NCI-H2196 (cell line): ENCODE measurements at regions not wholly inside any gene's neighbourhood (a gene's known extent, or its start where the extent isn't known, plus 50 kb on each side); places are given as distances from the start of the nearest gene placed in this dataset.

Source experiments
- DNase-seq: peaks from one replicate; lab custom pipeline; 2025; ENCODE audit not compliant: unreplicated experiment; lab: John Stamatoyannopoulos, UW

DNA sequence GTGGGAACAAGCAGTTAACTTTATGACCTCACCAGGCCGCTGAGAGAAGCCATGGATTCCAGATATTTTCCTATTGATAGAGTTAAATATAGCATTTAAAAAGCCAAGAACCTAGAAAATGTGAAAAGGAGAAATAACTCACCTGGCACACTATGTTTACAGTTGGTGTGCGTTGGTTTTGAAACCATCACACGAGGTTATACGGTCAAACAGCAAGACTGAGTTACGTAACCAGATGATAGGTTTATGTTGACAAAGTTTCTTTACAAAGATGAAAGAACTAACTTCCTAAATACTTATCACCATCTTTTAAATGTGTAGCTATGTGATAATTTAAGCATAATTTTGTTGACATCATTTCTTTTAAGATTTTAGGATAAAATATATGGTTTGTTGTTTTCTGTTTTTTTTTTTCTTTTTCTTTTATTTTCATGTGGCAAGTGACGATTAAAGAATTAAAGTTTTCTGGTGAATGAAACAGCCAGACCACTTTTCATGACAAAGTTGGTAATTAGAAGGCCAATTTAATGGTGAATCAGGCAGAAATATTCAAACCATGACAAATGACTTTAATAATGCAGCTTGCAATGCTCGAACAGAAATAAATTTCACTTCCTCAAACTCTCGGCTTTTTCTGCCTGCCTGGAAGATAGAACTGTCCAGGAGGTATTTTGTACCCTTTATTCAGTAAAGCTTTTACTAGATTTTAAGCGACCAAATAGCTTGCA lies 339.1 kb upstream of the OBI1 start:
- no peak for DNase-seq

DNA sequence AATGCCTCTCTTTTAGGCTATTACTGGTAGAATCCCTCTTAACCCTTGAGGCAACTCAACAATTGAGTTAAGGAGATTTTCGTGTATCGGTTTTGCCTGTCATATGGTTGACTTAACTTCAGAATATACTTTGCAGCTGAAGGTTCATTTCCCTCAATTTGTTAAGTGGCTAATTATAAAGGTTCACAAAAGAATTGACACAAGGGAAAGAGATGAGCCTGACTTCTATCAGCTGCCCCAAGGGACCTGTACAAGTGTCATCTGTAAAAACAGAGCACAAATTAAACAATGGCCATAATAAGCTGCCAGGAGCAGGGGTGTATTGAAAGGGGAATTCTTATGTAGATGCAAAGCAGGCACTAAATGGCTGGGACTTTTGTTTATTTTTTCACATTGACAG lies 334.8 kb upstream of the OBI1 start:
- no peak for DNase-seq

DNA sequence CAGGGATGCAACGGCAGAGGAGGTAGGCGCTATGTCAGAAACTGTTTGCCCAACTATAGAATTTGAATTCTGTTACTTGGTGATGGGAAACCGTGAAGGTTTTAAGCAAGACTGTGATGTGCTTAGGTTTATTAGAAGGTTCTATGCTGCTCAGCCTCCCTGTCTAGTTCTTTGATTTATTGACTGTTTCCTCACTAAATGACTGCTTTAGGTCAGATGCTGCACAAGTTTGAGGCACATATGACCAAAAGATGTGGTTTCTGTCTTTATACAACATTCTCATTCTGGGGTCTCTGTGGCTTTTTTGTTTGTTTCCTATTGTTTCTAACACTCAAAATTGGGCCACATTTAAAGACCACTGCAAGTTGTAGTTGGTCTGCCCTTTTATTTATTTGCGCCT lies 323.0 kb upstream of the OBI1 start:
- no peak for DNase-seq

DNA sequence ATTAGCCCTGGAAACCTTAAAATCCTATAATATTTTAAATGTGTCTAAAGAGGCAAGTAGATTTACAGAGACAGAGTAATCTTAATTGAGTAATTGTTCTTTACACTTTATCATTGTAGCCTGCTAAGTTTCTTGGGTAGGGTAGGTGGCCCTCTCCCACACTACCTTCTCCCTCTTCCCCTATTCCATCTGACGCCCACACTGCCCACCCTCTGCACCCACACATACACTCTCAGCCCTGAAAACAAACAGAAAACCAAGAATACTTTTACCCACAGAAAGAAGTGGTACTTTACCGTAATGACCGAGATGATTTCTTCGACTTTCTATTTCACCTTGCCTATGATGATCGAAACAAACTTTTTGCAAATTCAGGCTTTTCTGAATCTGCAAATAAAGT lies 320.4 kb upstream of the OBI1 start:
- DNase-seq, result no peak

DNA sequence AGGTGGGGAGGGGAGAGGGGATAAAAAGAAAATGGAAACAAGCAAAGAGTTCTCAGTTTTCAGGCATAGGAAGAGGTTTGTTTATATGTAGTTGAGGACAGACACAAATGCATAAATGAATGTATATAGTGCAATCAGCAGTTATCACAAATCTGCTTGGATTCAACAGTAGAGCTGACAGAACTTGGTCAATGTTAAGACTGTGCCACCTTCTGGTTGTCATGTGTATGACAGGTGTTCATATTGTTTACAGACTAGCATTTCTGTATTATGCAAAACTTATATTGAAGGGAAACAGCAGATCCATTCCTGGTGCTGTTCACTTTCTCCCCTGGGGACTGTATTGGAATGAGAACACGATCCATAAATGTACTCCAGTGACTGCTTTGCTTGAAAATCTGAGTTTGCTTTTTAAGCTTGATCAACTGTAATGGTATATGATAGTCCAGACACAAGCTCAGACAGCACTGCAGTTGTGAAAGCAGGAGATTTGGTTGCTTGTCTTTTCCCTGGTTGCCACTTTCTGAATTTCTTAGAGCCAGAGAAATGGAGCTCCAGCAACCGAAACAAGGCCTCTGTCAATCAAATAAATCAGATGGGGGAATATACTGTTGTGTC lies 319.5 kb upstream of the OBI1 start:
- DNase-seq, result peak; percentile 47

DNA sequence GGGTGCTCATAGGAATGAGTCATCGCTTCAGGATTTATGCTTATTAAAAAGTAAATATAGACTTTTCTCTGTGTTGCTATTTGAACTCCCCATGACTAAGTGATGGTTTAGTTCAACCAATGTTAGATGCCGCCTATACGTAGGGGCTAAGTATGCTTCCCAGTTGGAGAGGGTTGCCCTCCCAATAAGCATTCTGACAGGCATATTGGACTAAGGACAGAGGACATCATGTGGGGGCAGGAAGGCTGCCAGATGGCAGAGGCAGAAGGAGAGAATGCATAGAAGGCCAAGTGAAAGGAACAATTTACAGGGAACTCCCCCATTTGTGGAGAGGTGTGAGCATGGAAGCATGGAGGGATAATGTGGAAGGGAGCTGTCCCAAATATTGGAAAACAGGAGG lies 318.4 kb upstream of the OBI1 start:
- no peak for DNase-seq

DNA sequence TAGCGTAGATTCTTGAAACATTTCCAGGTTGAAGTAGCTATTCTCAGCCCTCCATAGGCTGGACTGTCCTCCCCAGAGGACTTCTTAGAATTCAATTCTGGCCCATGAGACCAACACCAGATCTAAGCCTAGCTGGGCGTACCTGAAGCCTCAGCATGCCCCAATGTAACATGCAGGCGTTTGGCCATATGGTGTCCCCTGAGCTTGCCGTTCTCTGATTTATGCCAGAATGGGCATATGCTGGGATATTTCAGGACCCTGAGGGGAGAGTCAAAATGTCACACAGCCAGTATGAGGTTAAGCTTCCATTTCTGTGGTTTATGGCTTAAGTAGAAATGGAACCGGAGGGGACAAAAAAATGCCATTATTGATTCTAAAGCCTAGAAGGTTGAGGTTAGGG lies 317.7 kb upstream of the OBI1 start:
- DNase-seq, result no peak

DNA sequence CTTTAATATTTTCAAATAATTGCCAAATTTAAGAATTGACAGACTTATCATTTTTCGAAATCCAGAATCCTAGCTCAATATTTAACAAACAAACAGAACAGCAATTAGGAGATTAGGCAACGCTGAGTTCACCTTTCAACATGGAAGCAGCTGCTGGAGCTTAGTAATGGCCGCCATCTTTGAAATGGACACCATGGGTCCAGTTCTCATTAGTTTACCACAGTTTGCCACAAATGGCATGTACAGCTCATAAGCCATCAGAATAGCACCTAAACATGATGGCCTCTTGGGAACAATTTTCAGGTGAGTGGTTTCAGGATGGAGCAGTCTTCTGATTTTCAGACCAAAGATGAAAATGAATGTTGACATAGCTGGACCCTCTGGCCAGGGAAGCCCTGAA lies 313.6 kb upstream of the OBI1 start:
- no peak for DNase-seq

DNA sequence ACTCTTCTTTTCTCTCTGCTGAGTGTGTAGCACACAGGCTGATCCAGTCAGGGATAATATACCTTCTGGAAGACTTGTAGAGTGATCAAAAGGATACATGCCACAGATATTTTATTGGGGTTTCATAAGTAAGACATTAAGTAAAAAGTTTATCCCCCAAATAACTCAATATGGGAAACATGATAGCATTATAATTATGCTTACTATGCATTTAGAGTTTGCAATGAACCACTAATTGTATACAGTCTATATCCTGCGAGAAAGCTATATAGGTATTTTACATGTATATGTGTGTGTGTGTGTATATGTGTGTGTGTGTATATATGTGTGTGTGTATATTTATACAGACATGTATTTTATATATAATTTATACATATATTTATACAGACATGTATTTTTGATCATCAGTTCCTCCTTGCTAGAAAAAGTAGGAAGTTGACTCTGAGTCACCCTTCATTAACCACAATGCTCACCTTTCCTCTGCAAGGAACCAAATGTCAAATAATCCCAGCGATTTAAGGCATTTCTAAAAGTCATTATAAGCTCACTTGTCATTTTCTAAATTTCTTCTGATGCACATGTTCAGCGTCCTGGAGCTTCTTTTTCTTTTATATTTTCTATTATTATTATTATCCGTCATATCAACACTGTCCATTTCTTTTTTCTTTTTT lies 312.5 kb upstream of the OBI1 start:
- no peak for DNase-seq

DNA sequence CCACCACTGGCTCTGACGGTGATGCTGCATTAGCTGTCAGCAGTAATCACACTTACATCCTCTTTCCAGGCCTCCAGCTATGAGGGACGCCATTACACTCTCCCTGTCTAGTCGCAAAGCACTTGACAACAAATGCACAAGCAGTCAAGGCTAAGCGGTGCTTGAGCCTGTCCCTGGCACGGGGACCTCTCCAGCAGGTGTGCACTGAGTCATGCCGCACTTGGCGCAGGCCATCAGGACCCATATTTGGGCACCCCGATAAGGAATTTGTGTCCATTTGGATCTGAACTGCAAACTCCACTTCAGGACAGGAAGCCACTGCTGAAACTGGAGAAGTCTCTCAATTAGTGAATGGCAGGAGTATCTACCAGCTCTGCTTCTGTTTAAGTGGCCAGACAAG lies 301.9 kb upstream of the OBI1 start:
- no peak for DNase-seq

DNA sequence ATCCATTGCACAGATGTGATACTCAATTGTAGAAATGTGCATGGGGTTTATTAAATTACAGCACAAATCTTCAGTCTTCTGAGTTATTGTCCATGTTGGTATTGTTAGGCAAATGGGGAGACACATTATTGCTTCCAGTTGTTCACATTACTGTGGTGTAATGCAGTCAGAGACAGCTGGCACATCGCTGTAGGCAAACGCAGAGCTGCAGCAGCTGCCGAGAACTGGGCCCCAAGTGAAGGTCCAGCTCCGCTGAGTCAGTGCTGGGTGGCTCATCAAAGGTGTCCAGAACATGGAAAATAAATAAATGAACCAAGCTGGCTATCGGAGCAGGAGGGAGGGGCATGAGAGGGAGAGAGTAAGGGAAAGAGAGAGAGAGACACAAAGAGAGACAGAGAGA lies 299.1 kb upstream of the OBI1 start:
- DNase-seq, result no peak

DNA sequence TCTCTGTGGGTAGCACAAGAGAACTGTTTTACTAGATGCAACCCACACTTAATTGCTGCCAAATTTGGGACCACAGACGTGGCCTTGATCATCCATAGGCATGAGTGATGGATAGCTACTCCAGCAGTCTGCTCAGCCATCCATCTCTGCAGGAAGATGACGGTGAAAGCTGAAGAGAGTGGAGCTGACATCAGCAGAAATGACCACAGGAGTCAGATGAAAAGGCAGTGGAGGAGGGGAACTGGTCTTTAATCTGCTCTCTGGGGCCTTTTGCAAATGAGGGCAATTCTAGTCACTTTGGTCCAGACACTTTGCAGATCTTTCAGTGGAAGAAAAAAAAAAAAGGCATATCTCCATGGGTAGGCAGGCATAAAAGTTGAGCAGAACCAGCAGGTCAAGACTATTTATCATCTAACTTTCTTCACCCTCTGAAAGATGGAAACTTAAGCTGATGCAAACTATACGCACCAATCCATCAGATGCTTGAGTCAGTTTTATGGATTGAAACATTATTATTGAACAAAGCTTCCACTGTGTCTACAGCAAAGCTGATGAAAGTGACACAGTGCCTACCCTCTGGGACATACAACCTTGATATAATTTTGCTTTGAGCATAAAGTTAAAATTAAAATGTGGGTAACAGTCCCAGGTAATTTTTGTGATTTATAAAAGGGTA lies 281.6 kb upstream of the OBI1 start:
- no peak for DNase-seq

DNA sequence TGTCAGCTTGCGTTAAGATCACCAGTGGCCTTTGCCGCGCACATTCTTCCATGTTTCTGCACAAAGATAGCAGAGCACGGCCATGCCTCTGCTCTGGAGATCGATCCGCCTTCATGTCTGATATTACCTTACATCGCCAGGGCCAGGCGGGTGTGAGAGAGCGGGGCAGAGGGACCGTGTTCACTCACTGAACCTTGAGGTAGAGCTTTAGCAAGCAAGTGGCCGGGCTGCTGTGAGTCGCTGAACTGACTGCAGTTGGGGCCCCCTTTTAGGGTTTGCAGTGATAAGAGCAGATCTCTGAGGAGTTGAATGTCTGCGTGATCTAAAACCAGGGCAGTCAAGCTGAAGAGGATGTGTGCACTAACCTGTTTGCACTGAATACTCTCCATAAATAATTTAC lies 275.4 kb upstream of the OBI1 start:
- no peak for DNase-seq

DNA sequence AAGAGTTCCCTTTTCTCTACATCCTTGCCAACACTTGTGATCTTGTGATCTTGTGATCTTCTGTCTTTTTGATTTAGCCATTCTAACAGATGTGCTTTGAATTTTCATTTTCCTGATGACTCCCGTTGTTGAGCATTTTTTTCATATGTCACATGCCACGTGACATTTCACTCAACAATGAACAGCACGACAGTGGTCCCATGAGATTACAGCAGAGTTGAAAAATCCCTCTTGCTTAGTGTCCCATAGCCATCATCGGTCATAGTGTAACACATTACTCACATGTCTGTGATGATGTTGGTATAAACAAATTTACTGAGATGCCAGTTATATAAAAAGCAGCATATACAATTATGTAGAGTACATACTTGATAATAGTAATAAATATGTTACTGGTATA lies 256.1 kb upstream of the OBI1 start:
- no peak for DNase-seq

DNA sequence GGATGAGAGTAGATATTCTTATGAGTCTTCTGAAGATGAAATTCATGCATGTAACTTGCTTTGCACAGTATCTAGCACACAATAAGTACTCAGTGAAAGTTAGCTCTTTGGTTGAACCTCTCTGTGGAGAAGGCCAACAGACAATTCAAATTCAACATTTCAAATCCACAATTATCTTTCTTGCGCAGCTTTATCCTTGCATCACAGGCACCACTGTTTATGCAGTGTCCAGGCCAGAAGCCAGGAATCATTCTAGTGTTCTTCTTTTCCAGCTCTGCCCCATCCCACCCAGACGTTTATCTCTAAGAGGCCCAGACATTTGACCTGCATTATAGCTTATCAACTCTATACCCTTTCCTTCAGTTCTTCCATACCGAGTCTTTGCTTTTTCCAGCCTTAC lies 254.7 kb upstream of the OBI1 start:
- no peak for DNase-seq

DNA sequence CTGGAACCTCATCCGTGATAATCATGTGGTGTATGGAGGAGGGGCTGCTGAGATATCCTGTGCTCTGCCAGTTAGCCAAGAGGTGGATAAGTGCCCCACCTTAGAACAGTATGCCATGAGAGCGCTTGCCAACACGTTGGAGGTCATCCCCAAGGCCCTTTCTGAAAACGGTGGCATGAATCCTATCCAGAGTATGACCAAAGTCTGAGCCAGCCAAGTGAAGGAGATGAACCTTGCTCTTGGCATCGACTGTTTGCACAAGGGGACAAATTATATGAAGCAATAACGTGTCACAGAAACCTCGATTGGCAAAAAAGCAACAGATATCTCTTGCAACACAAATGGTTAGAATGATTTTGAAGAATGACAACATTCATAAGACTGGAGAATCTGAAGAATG lies 251.2 kb upstream of the OBI1 start:
- DNase-seq, result no peak

DNA sequence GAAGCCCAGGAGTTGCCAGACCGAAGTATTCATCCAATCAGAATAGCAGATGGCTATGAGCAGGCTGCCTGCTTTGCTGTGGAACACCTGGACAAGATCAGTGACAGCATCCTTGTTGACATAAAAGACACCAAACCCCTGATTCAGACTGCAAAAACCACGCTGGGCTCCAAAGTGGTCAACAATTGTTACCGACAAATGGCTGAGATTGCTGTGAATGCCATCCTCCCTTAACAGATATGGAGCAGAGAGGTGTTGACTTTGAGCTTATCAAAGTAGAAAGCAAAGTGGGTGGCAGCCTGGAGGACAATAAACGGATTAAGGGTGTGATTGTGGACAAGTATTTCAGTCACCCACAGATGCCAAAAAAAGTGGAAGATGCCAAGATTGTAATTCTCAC lies 250.3 kb upstream of the OBI1 start:
- no peak for DNase-seq

DNA sequence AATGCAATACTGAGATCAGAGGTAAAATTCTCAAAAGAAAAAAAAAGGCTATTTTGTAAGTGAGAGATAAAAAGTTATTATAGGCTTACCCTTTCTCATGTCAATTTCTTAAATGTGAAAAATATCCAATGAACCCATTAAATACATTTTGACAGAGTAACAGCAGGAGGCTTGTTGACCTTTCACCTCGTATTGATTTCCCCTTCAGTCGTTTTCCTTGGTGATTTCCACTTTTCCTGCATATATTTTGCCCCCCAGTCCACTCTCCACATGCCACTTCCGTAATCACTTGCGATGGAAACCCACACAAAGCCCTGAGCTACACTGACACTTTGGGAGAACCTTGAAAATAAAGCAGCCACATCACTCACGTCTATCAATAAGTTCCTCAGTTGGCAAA lies 248.1 kb upstream of the OBI1 start:
- DNase-seq, result no peak

DNA sequence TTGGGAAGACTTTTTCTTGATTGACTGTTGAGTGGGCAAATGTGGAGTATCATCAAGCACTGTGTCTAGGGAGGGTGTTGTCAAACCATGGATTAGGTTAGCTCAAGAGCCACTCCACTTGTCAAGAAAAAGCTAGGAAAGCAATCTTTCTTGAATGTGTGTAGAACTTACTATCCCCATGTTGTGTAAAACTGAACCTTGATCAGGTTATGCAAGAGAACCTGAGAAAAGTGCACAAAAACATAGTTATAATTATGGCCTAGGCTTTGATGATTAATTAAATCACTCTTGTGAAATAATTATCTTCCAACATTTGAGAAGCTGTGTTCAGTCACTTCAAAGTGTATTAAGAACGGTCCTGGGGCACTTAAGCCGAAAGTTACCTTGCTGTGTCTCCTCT lies 238.2 kb upstream of the OBI1 start:
- no peak for DNase-seq

DNA sequence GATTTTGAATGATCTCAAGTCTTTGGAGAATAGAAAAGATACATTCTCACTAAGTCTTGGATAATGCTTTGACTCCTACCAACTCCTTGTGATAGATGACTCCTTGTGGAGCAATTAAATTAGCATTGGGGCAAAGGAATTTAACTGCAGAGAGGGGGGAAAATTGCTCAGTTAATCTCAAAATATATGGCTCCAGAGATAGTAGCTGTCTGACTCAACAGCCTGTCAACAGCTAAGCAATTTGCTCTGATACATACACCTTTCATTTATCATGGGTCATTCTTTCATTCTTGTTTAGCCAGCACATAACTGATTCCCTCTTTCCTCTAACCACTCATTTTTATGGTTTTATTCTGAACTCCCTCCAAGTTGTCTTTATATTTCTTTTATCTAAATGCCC lies 225.6 kb upstream of the OBI1 start:
- DNase-seq, result no peak

DNA sequence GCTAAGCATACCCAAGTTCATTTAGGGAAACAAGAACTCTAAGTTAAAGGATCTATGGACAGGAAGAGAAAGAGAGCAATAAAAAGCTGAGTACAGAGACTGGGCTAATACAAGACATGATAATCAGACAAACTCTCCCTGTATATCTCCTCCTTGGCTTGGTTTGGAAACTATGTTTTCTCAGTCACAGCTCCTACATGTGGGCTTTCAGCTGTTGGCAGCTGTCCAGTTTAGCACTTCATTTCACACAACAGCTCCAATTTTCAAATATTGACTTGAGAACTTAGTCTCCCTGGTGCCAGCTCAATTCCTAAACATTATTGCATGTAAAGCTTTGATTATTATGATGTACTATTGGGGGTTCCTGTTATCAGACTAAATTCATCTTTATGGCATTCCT lies 222.8 kb upstream of the OBI1 start:
- DNase-seq, result peak; percentile 0

DNA sequence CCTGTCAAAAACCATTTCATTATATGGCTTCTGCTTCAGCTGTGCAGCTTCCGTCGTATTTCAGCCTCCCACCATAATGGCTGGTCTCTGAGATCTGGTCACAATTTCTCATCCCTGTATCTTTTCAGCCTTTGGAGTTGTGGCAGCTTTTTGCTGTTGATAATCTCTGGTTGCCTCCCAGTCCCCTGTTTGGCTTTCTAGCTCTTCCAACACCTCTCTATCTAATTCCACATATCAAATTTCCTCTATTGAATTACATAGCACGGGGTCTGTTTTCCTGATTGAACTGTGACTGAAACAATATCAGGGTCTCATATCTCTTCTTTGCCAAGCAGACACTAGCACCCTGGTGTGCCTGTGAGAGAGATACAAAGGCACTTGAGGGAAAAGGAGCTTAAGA lies 222.1 kb upstream of the OBI1 start:
- DNase-seq, result no peak
